GM23338 (cell line): ENCODE measurements at regions not wholly inside any gene's neighbourhood (a gene's known extent, or its start where the extent isn't known, plus 50 kb on each side); places are given as distances from the start of the nearest gene placed in this dataset.

ENCODE experiments used
- EZH2 ChIP-seq: fragments of 200-600 bp; sonication (generic); IDR thresholded peaks from one replicate; pipeline ENCODE4 v1.8.0; 2017; ENCODE audit warnings: antibody characterized with exemption, mild to moderate bottlenecking, low read depth; ENCODE audit not compliant: unreplicated experiment
- POLR2AphosphoS5 ChIP-seq: IDR thresholded peaks from 2 replicates; pipeline ENCODE4 v1.6.1; 2016; ENCODE audit warnings: antibody characterized with exemption, low read depth
- TF ChIP-seq, protein P1 (sequence below): IDR thresholded peaks from one replicate; pipeline ENCODE4 v1.6.1; 2018; ENCODE audit warnings: antibody characterized with exemption; ENCODE audit not compliant: unreplicated experiment
- TF ChIP-seq, protein P2 (sequence below), 2 experiments: fragments of 200-600 bp in 1 of 2; sonication (generic) in 1 of 2; conservative IDR thresholded peaks; 2 replicates each; pipeline versions ENCODE4 v1.5.1 to v1.6.1; 2016 to 2017; ENCODE audit warnings: antibody characterized with exemption in 2 of 2, low read depth in 2 of 2, mild to moderate bottlenecking in 2 of 2, moderate library complexity in 1 of 2

DNA sequence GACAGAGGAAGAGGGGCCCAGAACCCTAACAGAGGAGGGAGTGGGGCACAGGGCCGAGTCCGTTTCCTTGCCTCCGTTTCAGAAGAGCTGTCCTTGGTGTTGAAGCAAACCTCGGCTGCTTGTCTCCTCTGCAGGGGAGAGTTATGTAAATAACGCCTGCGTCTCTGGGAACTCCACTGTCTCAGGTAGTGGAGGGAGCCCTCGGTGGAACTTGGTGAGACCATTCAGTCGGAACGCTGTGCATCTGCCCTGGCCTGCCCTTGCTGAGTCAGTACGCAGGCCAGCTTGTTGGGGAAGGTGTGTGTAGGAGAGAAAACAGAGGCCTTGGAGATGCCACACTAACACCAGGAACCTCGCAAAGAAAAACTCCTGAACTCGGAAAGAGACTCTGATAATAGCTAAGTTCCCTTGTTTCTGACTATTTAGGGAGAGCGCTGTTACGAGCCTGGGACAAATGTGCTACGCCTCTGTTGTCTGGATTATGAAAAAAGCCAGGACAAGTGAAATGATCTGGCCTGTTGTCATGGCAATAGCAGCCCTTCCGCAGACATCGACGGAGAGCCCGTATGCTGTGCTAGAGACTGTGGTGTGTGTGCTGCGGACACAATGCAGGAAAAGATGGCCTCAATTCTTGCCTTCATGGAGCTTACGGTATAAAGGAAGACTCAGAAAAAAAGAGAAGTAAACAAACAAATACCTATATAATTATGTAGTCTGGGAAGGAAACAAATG lies 94.6 kb upstream of the AKT3 start:
- TF ChIP-seq, protein P1, sequence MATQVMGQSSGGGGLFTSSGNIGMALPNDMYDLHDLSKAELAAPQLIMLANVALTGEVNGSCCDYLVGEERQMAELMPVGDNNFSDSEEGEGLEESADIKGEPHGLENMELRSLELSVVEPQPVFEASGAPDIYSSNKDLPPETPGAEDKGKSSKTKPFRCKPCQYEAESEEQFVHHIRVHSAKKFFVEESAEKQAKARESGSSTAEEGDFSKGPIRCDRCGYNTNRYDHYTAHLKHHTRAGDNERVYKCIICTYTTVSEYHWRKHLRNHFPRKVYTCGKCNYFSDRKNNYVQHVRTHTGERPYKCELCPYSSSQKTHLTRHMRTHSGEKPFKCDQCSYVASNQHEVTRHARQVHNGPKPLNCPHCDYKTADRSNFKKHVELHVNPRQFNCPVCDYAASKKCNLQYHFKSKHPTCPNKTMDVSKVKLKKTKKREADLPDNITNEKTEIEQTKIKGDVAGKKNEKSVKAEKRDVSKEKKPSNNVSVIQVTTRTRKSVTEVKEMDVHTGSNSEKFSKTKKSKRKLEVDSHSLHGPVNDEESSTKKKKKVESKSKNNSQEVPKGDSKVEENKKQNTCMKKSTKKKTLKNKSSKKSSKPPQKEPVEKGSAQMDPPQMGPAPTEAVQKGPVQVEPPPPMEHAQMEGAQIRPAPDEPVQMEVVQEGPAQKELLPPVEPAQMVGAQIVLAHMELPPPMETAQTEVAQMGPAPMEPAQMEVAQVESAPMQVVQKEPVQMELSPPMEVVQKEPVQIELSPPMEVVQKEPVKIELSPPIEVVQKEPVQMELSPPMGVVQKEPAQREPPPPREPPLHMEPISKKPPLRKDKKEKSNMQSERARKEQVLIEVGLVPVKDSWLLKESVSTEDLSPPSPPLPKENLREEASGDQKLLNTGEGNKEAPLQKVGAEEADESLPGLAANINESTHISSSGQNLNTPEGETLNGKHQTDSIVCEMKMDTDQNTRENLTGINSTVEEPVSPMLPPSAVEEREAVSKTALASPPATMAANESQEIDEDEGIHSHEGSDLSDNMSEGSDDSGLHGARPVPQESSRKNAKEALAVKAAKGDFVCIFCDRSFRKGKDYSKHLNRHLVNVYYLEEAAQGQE, result peak; percentile 93
- TF ChIP-seq POLR2AphosphoS5 (no peak), EZH2 (no peak)
- TF ChIP-seq, protein P2, sequence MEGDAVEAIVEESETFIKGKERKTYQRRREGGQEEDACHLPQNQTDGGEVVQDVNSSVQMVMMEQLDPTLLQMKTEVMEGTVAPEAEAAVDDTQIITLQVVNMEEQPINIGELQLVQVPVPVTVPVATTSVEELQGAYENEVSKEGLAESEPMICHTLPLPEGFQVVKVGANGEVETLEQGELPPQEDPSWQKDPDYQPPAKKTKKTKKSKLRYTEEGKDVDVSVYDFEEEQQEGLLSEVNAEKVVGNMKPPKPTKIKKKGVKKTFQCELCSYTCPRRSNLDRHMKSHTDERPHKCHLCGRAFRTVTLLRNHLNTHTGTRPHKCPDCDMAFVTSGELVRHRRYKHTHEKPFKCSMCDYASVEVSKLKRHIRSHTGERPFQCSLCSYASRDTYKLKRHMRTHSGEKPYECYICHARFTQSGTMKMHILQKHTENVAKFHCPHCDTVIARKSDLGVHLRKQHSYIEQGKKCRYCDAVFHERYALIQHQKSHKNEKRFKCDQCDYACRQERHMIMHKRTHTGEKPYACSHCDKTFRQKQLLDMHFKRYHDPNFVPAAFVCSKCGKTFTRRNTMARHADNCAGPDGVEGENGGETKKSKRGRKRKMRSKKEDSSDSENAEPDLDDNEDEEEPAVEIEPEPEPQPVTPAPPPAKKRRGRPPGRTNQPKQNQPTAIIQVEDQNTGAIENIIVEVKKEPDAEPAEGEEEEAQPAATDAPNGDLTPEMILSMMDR (conservative IDR thresholded peaks at IDR 0.05; ENCODE audit: low read depth in 2 of 2), result no peak
